Thyroid gland (tissue), 4 donors: ENCODE measurements at regions not wholly inside any gene's neighbourhood (a gene's known extent, or its start where the extent isn't known, plus 50 kb on each side); places are given as distances from the start of the nearest gene placed in this dataset.

Experiments used
- POLR2A ChIP-seq, 2 donors: fragments of 450-650 bp; IDR thresholded peaks; one replicate each; pipeline ENCODE4 v1.6.1; 2017; ENCODE audit warnings: antibody characterized with exemption in 2 of 2, mild to moderate bottlenecking in 2 of 2, moderate library complexity in 1 of 2
- TF ChIP-seq, protein P1 (sequence below), 6 experiments: fragments of 200-600 bp in 3 of 6; fragments of 450-650 bp in 3 of 6; sonication (generic) in 3 of 6; IDR thresholded peaks; one replicate each; pipeline ENCODE4 v1.5.1; 2016 to 2019; ENCODE audit warnings: antibody characterized with exemption in 6 of 6, mild to moderate bottlenecking in 2 of 6, inconsistent platforms in 1 of 6, moderate library complexity in 1 of 6

GRCh38 chr6:11386726-11387125, 150.8 kb upstream of the TMEM170B start:
- TF ChIP-seq, protein P1, sequence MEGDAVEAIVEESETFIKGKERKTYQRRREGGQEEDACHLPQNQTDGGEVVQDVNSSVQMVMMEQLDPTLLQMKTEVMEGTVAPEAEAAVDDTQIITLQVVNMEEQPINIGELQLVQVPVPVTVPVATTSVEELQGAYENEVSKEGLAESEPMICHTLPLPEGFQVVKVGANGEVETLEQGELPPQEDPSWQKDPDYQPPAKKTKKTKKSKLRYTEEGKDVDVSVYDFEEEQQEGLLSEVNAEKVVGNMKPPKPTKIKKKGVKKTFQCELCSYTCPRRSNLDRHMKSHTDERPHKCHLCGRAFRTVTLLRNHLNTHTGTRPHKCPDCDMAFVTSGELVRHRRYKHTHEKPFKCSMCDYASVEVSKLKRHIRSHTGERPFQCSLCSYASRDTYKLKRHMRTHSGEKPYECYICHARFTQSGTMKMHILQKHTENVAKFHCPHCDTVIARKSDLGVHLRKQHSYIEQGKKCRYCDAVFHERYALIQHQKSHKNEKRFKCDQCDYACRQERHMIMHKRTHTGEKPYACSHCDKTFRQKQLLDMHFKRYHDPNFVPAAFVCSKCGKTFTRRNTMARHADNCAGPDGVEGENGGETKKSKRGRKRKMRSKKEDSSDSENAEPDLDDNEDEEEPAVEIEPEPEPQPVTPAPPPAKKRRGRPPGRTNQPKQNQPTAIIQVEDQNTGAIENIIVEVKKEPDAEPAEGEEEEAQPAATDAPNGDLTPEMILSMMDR (IDR thresholded peaks at IDR 0.05): no peak
- no peak for TF ChIP-seq POLR2A (IDR thresholded peaks at IDR 0.05)
